Neural cell (in vitro differentiated cells): ENCODE measurements at regions not wholly inside any gene's neighbourhood (a gene's known extent, or its start where the extent isn't known, plus 50 kb on each side); places are given as distances from the start of the nearest gene placed in this dataset.

Experiments
- H2AFZ ChIP-seq: fragments of 200-600, 300-800 bp; sonication (generic), shearing (Covaris generic); 2 replicates; pipeline ENCODE4 v1.6.0; 2014; ENCODE audit warnings: low read depth, mild to moderate bottlenecking, antibody characterized with exemption, low read length, moderate library complexity
- H3F3A ChIP-seq: fragments of 200-600 bp; shearing (Covaris generic); 2 replicates; pipeline ENCODE4 v1.6.1; 2016; ENCODE audit warnings: mild to moderate bottlenecking, moderate library complexity, mixed read lengths, antibody characterized with exemption, low read length; ENCODE audit not compliant: insufficient read depth, poor library complexity, severe bottlenecking
- H3K27ac ChIP-seq: fragments of 200-600, 300-800 bp; sonication (generic), shearing (Covaris generic); 2 replicates; pipeline ENCODE4 v1.5.1; 2014; ENCODE audit warnings: mild to moderate bottlenecking, low read length, moderate library complexity
- H3K27me3 ChIP-seq: fragments of 300-800, 200-600 bp; sonication (generic), shearing (Covaris generic); 2 replicates; pipeline ENCODE4 v1.6.0; 2014; ENCODE audit warnings: mild to moderate bottlenecking, low read depth, low read length, moderate library complexity; ENCODE audit not compliant: insufficient read depth
- H3K36me3 ChIP-seq: fragments of 300-800, 200-600 bp; sonication (generic), shearing (Covaris generic); 2 replicates; pipeline ENCODE4 v1.5.1; 2014; ENCODE audit warnings: mild to moderate bottlenecking, antibody characterized with exemption, low read length, moderate library complexity; ENCODE audit not compliant: insufficient read depth
- H3K4me2 ChIP-seq: fragments of 300-800, 200-600 bp; sonication (generic), shearing (Covaris generic); 2 replicates; pipeline ENCODE4 v1.6.0; 2014; ENCODE audit warnings: mild to moderate bottlenecking, low read length
- H3K4me3 ChIP-seq: fragments of 300-800, 200-600 bp; sonication (generic), shearing (Covaris generic); 2 replicates; pipeline ENCODE4 v1.5.1; 2014; ENCODE audit warnings: mild to moderate bottlenecking, low read length, moderate library complexity
- H3K79me2 ChIP-seq: fragments of 200-600 bp; shearing (Covaris generic); replicated peaks from 2 replicates; pipeline ENCODE4 v1.6.0; 2014; ENCODE audit warnings: mild to moderate bottlenecking, low read length, moderate library complexity; ENCODE audit not compliant: insufficient read depth
- H3K9ac ChIP-seq: fragments of 300-800, 200-600 bp; sonication (generic), shearing (Covaris generic); 2 replicates; pipeline ENCODE4 v1.6.1; 2016; ENCODE audit warnings: mild to moderate bottlenecking, low read length, mixed read lengths
- H3K9me2 ChIP-seq: fragments of 200-600 bp; shearing (Covaris generic); 2 replicates; pipeline ENCODE4 v1.6.1; 2016; ENCODE audit warnings: mild to moderate bottlenecking, low read length, mixed read lengths; ENCODE audit not compliant: insufficient read depth
- H3K9me3 ChIP-seq: fragments of 200-600, 300-800 bp; sonication (generic), shearing (Covaris generic); 2 replicates; pipeline ENCODE4 v1.6.1; 2016; ENCODE audit warnings: mild to moderate bottlenecking, mixed run types, low read length, moderate library complexity, mixed read lengths
- H4K20me1 ChIP-seq: fragments of 200-600 bp; shearing (Covaris generic); 2 replicates; pipeline ENCODE4 v1.6.1; 2016; ENCODE audit warnings: mild to moderate bottlenecking, mixed run types; ENCODE audit not compliant: insufficient read depth
- EP300 ChIP-seq: fragments of 450-650 bp; conservative IDR thresholded peaks from 2 replicates; pipeline ENCODE4 v1.6.1; 2014; ENCODE audit warnings: antibody characterized with exemption, mild to moderate bottlenecking, moderate library complexity; ENCODE audit not compliant: poor library complexity, severe bottlenecking
- EZH2 ChIP-seq: fragments of 200-600, 300-800 bp; shearing (Covaris generic), sonication (generic); IDR thresholded peaks from 2 replicates; pipeline ENCODE4 v1.6.1; 2014; ENCODE audit warnings: antibody characterized with exemption, low read length, borderline replicate concordance, mild to moderate bottlenecking; ENCODE audit not compliant: insufficient read depth, poor library complexity, severe bottlenecking
- MXI1 ChIP-seq: fragments of 450-650 bp; conservative IDR thresholded peaks from 2 replicates; pipeline ENCODE4 v1.6.1; 2014; ENCODE audit warnings: antibody characterized with exemption, mild to moderate bottlenecking; ENCODE audit not compliant: poor library complexity, severe bottlenecking
- POLR2AphosphoS5 ChIP-seq: IDR thresholded peaks from 2 replicates; pipeline ENCODE4 v1.6.1; 2012
- RAD21 ChIP-seq: fragments of 450-650 bp; conservative IDR thresholded peaks from 2 replicates; pipeline ENCODE4 v1.6.1; 2014; ENCODE audit warnings: antibody characterized with exemption, mild to moderate bottlenecking, moderate library complexity
- SMC3 ChIP-seq: fragments of 450-650 bp; conservative IDR thresholded peaks from 2 replicates; pipeline ENCODE4 v1.6.1; 2014; ENCODE audit warnings: antibody characterized with exemption, mild to moderate bottlenecking, moderate library complexity; ENCODE audit not compliant: poor library complexity
- TAF1 ChIP-seq: IDR thresholded peaks from 2 replicates; pipeline ENCODE4 v1.6.1; 2012; ENCODE audit warnings: low read depth
- small RNA-seq, 3 experiments: library from RNA; depleted of rRNA; stranded (forward); fragments of <200 nt; gene quantifications; one replicate each; pipeline ENCODE3, GENCODE V24; 2012
- TF ChIP-seq, protein P1 (sequence below): IDR thresholded peaks from 2 replicates; pipeline ENCODE4 v1.6.1; 2012; ENCODE audit warnings: borderline replicate concordance
- TF ChIP-seq, protein P2 (sequence below): fragments of 450-650 bp; IDR thresholded peaks from 2 replicates; pipeline ENCODE4 v1.5.1; 2014; ENCODE audit warnings: antibody characterized with exemption, mild to moderate bottlenecking, moderate library complexity; ENCODE audit not compliant: poor library complexity, severe bottlenecking

DNA sequence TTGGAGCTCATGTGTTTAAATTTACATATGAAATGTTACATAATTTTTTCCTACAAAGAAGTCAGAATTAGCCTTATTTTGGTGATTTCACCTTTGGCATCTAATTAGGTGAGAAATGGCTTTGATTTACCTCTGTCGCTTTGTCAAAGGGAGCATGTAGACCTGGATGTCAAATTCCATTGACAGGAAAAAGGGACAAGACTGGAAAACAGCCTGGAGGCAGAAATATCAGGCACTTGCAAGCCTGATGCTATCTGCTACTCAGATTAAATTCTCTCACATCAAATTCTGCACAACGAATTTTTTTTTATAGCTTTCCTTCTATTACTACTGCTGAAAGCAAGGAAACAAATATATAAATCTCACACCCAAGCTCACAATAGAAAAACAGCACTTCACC is 54.1 kb upstream of the CTNND2 start:
- Histone ChIP-seq H3K9ac (peak overlapping the region; percentile 20), H3K27me3 (no peaks in the 10 kb centered on the region), H3F3A (peaks cover 3% of the 10 kb centered on the region), H3K9me2 (no peaks in the 10 kb centered on the region), H3K4me3 (no peak overlapping the region), H3K27ac (peak overlapping the region; percentile 57), H3K36me3 (no peaks in the 10 kb centered on the region), H3K9me3 (no peaks in the 10 kb centered on the region), H3K79me2 (no peaks in the 10 kb centered on the region), H2AFZ (no peak overlapping the region), H4K20me1 (no peaks in the 10 kb centered on the region), H3K4me2 (no peak overlapping the region)
- TF ChIP-seq, protein P1, sequence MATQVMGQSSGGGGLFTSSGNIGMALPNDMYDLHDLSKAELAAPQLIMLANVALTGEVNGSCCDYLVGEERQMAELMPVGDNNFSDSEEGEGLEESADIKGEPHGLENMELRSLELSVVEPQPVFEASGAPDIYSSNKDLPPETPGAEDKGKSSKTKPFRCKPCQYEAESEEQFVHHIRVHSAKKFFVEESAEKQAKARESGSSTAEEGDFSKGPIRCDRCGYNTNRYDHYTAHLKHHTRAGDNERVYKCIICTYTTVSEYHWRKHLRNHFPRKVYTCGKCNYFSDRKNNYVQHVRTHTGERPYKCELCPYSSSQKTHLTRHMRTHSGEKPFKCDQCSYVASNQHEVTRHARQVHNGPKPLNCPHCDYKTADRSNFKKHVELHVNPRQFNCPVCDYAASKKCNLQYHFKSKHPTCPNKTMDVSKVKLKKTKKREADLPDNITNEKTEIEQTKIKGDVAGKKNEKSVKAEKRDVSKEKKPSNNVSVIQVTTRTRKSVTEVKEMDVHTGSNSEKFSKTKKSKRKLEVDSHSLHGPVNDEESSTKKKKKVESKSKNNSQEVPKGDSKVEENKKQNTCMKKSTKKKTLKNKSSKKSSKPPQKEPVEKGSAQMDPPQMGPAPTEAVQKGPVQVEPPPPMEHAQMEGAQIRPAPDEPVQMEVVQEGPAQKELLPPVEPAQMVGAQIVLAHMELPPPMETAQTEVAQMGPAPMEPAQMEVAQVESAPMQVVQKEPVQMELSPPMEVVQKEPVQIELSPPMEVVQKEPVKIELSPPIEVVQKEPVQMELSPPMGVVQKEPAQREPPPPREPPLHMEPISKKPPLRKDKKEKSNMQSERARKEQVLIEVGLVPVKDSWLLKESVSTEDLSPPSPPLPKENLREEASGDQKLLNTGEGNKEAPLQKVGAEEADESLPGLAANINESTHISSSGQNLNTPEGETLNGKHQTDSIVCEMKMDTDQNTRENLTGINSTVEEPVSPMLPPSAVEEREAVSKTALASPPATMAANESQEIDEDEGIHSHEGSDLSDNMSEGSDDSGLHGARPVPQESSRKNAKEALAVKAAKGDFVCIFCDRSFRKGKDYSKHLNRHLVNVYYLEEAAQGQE: peak; percentile 36
- no peak for TF ChIP-seq EZH2

GRCh38 chr5:11955331-11955730 is 51.1 kb upstream of the CTNND2 start:
- H3K36me3 ChIP-seq: no peaks in the 10 kb centered on the region
- no peaks in the 10 kb centered on the region for H4K20me1 ChIP-seq
- no peaks in the 10 kb centered on the region for H3K27me3 ChIP-seq
- no peak overlapping the region for H3K9ac ChIP-seq
- H3K4me3 ChIP-seq: no peak overlapping the region
- H3K9me2 ChIP-seq: no peaks in the 10 kb centered on the region
- peak overlapping the region; percentile 57 for H3K27ac ChIP-seq
- no peaks in the 10 kb centered on the region for H3K9me3 ChIP-seq
- no peak overlapping the region for H3K4me2 ChIP-seq
- H2AFZ ChIP-seq: no peak overlapping the region
- TF ChIP-seq, protein P2, sequence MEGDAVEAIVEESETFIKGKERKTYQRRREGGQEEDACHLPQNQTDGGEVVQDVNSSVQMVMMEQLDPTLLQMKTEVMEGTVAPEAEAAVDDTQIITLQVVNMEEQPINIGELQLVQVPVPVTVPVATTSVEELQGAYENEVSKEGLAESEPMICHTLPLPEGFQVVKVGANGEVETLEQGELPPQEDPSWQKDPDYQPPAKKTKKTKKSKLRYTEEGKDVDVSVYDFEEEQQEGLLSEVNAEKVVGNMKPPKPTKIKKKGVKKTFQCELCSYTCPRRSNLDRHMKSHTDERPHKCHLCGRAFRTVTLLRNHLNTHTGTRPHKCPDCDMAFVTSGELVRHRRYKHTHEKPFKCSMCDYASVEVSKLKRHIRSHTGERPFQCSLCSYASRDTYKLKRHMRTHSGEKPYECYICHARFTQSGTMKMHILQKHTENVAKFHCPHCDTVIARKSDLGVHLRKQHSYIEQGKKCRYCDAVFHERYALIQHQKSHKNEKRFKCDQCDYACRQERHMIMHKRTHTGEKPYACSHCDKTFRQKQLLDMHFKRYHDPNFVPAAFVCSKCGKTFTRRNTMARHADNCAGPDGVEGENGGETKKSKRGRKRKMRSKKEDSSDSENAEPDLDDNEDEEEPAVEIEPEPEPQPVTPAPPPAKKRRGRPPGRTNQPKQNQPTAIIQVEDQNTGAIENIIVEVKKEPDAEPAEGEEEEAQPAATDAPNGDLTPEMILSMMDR: no peak
- TF ChIP-seq SMC3 (no peak), RAD21 (no peak), TAF1 (no peak), EZH2 (no peak), MXI1 (no peak), POLR2AphosphoS5 (no peak), EP300 (no peak)
- TF ChIP-seq, protein P1: no peak
- peaks cover 3% of the 10 kb centered on the region for H3F3A ChIP-seq
- H3K79me2 ChIP-seq: no peaks in the 10 kb centered on the region

Small RNA genes in the stretch of these regions (small RNA-seq; reads per million reads assigned to genes)
- gene RNU6-679P: 0 reads per million in 3 experiments
